GM12878 (cell line): ENCODE measurements at regions not wholly inside any gene's neighbourhood (a gene's known extent, or its start where the extent isn't known, plus 50 kb on each side); places are given as distances from the start of the nearest gene placed in this dataset.

Source experiments
- ATAC-seq: fragments of 200-7000 bp; cut with Tn5 transposase; 3 replicates; pipeline ENCODE4 v1.9.1; 2020; ENCODE audit warnings: mild to moderate bottlenecking, moderate library complexity
- BruUV-seq: library from RNA; stranded (reverse); fragments of 400-500 nt; replicated peaks from 2 replicates; lab custom pipeline; 2021; lab: Mats Ljungman, UMichigan
- CTCF ChIA-PET: fragments of 300-600 bp; sonication (Branson Sonifier 250); formaldehyde crosslinking; extraction: SDS; loops from one replicate; lab custom pipeline; 2021; ENCODE audit warnings: inconsistent platforms; lab: Yijun Ruan, JAX
- POLR2A ChIA-PET: fragments of 350-600 bp; formaldehyde crosslinking; extraction: SDS; loops from one replicate; lab custom pipeline; 2021; ENCODE audit warnings: inconsistent platforms; lab: Charles Lee
- RAD21 ChIA-PET: fragments of 300-600 bp; sonication (Branson Sonifier 250); formaldehyde crosslinking; loops from one replicate; lab custom pipeline; 2023; ENCODE audit warnings: antibody characterized with exemption; ENCODE audit not compliant: unreplicated experiment; lab: Charles Lee
- SMC1A ChIA-PET: fragments of 300-600 bp; sonication (Branson Sonifier 250); formaldehyde crosslinking; loops from one replicate; lab custom pipeline; 2023; ENCODE audit not compliant: unreplicated experiment, uncharacterized antibody; lab: Charles Lee
- DNase-seq: peaks from one replicate; pipeline ENCODE4 v3.0.0-alpha.2; 2011; ENCODE audit warnings: low read depth, low spot score
- FAIRE-seq: peaks from 3 replicates; lab custom pipeline; 2011; peaks lifted over from hg19 to GRCh38; lab: Jason Lieb, UNC
- H2AFZ ChIP-seq: 2 replicates; pipeline ENCODE4 v1.6.0; 2011; ENCODE audit warnings: low read depth, low read length, control low read depth; ENCODE audit not compliant: control insufficient read depth
- H3K27ac ChIP-seq: 2 replicates; pipeline ENCODE4 v1.5.1; 2011; ENCODE audit warnings: control low read depth; ENCODE audit not compliant: control insufficient read depth, insufficient read depth
- H3K27me3 ChIP-seq, 2 experiments: replicated peaks in 1 of 2; 2 replicates each; pipeline versions ENCODE4 v1.6.0 to v1.6.1; 2011; ENCODE audit warnings: low read length in 1 of 2; ENCODE audit not compliant: control insufficient read depth in 2 of 2, insufficient read depth in 2 of 2
- H3K36me3 ChIP-seq, 2 experiments: 2 replicates each; pipeline ENCODE4 v1.5.1; 2011; ENCODE audit warnings: low read length in 1 of 2; ENCODE audit not compliant: control insufficient read depth in 2 of 2, insufficient read depth in 2 of 2
- H3K4me1 ChIP-seq: 2 replicates; pipeline ENCODE4 v1.6.1; 2011; ENCODE audit warnings: mild to moderate bottlenecking, low read length, moderate library complexity, mixed read lengths; ENCODE audit not compliant: control insufficient read depth, insufficient read depth
- H3K4me2 ChIP-seq: 2 replicates; pipeline ENCODE4 v1.6.0; 2011; ENCODE audit warnings: control low read depth; ENCODE audit not compliant: control insufficient read depth, insufficient read depth
- H3K4me3 ChIP-seq: fragments of 200-600 bp; sonication (generic); 2 replicates; pipeline ENCODE4 v1.5.1; 2016
- H3K79me2 ChIP-seq: 2 replicates; pipeline ENCODE4 v1.6.0; 2011; ENCODE audit warnings: low read length; ENCODE audit not compliant: control insufficient read depth, insufficient read depth
- H3K9ac ChIP-seq: 2 replicates; pipeline ENCODE4 v1.8.0; 2011; ENCODE audit warnings: low read length, control low read depth, mixed read lengths; ENCODE audit not compliant: control insufficient read depth, insufficient read depth
- H3K9me3 ChIP-seq: replicated peaks from 3 replicates; pipeline ENCODE4 v1.5.1; 2011; ENCODE audit warnings: mild to moderate bottlenecking, low read length; ENCODE audit not compliant: control insufficient read depth, insufficient read depth
- H4K20me1 ChIP-seq: 2 replicates; pipeline ENCODE4 v1.6.0; 2011; ENCODE audit not compliant: control insufficient read depth, insufficient read depth
- CEBPB ChIP-seq, 2 experiments: fragments of 150-350 bp in 1 of 2; IDR thresholded peaks; 2 replicates each; pipeline ENCODE4 v1.6.1; 2012 to 2014; ENCODE audit warnings: low read depth in 2 of 2, low read length in 2 of 2, borderline replicate concordance in 1 of 2, inconsistent platforms in 1 of 2
- EGR1 ChIP-seq, 2 experiments: IDR thresholded peaks; 1 replicate in 1 of 2; 2 replicates in 1 of 2; pipeline ENCODE4 v1.6.1; 2011 to 2012; ENCODE audit warnings: low read depth in 2 of 2, low read length in 2 of 2, borderline replicate concordance in 1 of 2, mild to moderate bottlenecking in 1 of 2, moderate library complexity in 1 of 2
- ETV6 ChIP-seq, 2 experiments: fragments of 450-650 bp in 1 of 2; IDR thresholded peaks in 1 of 2; conservative IDR thresholded peaks in 1 of 2; 2 replicates each; pipeline ENCODE4 v1.6.1; 2014; ENCODE audit warnings: antibody characterized with exemption in 1 of 2, borderline replicate concordance in 1 of 2, low read depth in 1 of 2, mild to moderate bottlenecking in 1 of 2, moderate library complexity in 1 of 2
- FOS ChIP-seq: IDR thresholded peaks from 3 replicates; pipeline ENCODE4 v1.6.1; 2011; ENCODE audit warnings: borderline replicate concordance; ENCODE audit not compliant: insufficient read length; ENCODE audit errors: extremely low read depth
- GATAD2B ChIP-seq: fragments of 450-650 bp; conservative IDR thresholded peaks from 2 replicates; pipeline ENCODE4 v1.6.1; 2017; ENCODE audit warnings: low read depth, mild to moderate bottlenecking, moderate library complexity
- NBN ChIP-seq: fragments of 450-650 bp; IDR thresholded peaks from 2 replicates; pipeline ENCODE4 v1.6.1; 2016
- TARDBP ChIP-seq: IDR thresholded peaks from 2 replicates; pipeline ENCODE4 v1.6.1; 2016; ENCODE audit warnings: borderline replicate concordance
- TCF7 ChIP-seq: IDR thresholded peaks from 2 replicates; pipeline ENCODE4 v1.6.1; 2014; ENCODE audit warnings: antibody characterized with exemption, borderline replicate concordance
- WRNIP1 ChIP-seq: IDR thresholded peaks from 2 replicates; pipeline ENCODE4 v1.6.1; 2011; ENCODE audit warnings: low read depth, low read length, improper control_type of control experiment, borderline replicate concordance
- ZNF24 ChIP-seq: fragments of 450-650 bp; IDR thresholded peaks from 2 replicates; pipeline ENCODE4 v1.6.1; 2017; ENCODE audit warnings: antibody characterized with exemption, mild to moderate bottlenecking
- WGBS: methylation state at CpG from one replicate; pipeline ENCODE4 v1.1.6; 2016; ENCODE audit warnings: low lambda C conversion rate; ENCODE audit not compliant: insufficient replicate concordance, insufficient coverage; ENCODE audit errors: missing lambda C conversion rate; 5-methylcytosine and 5-hydroxymethylcytosine counted together
- in situ Hi-C: fragments of 300-500 bp; cut with MboI; formaldehyde crosslinking; loops from 9 replicates; pipeline ENCODE4 v1.14.3; 2018; ENCODE audit warnings: mixed read lengths
- intact Hi-C: fragments of 100-400 bp; cut with micrococcal nuclease; formaldehyde crosslinking; loops from one replicate; pipeline ENCODE4 v1.14.2; 2022; ENCODE audit not compliant: unreplicated experiment
- TF ChIP-seq, protein P1 (sequence below): IDR thresholded peaks from 2 replicates; pipeline ENCODE4 v1.6.1; 2012; ENCODE audit warnings: low read depth, low read length, improper control_type of control experiment
- TF ChIP-seq, protein P2 (sequence below): fragments of 450-650 bp; IDR thresholded peaks from 2 replicates; pipeline ENCODE4 v1.6.1; 2017; ENCODE audit warnings: mild to moderate bottlenecking, low read depth, inconsistent platforms; ENCODE audit not compliant: poor library complexity, severe bottlenecking
- TF ChIP-seq, protein P3 (sequence below): IDR thresholded peaks from 2 replicates; pipeline ENCODE4 v1.6.1; 2012; ENCODE audit warnings: low read length, inconsistent platforms
- TF ChIP-seq, protein P4 (sequence below): fragments of 450-650 bp; IDR thresholded peaks from 2 replicates; pipeline ENCODE4 v1.6.1; 2017; ENCODE audit warnings: mild to moderate bottlenecking, moderate library complexity

DNA sequence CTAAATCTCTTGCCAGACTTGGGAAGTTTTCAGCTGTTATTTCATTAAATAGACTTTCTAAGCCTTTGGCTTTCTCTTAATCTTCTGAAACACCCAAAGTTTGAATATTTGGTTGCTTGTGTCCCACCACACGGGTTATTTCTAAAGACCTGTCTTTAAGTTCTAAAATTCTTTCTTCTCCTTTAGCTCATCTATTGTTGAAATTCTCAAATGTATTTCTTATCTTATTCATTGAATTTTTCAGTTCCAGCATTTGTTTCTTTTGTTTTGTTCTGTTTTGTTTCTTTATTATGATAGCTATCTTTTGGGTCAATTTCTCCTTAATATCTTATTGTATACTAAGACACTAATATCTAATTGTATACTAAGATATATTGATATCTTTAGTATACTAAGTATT lies 97.0 kb downstream of the ARRDC4 start:
- ATAC-seq: no peak
- H3K4me1 ChIP-seq: no peaks in the 10 kb centered on the region
- no peak overlapping the region for H2AFZ ChIP-seq
- in situ Hi-C loops (no loop called here), intact Hi-C loops (no loop called here)
- no peaks in the 10 kb centered on the region for H3K27me3 ChIP-seq
- no TSS peak for BruUV-seq
- H3K9ac ChIP-seq: no peak overlapping the region
- no peak for FAIRE-seq
- SMC1A ChIA-PET: no interaction called here
- H3K9me3 ChIP-seq: no peaks in the 10 kb centered on the region
- H3K36me3 ChIP-seq: no peaks in the 10 kb centered on the region
- H3K4me3 ChIP-seq: no peak overlapping the region
- H4K20me1 ChIP-seq: no peaks in the 10 kb centered on the region
- H3K79me2 ChIP-seq: no peaks in the 10 kb centered on the region
- WGBS: 38% methylated on average over 1 of the region's 1 CpG
- H3K27ac ChIP-seq: no peak overlapping the region
- no peak overlapping the region for H3K4me2 ChIP-seq
- RAD21 ChIA-PET: no interaction called here
- DNase-seq: no peak
- CTCF ChIA-PET: no interaction called here
- POLR2A ChIA-PET: no interaction called here
- TF ChIP-seq GATAD2B (no peak), TARDBP (no peak), WRNIP1 (no peak), EGR1 (IDR thresholded peaks at IDR 0.05; ENCODE audit: borderline replicate concordance in 1 of 2, low read depth in 2 of 2, low read length in 2 of 2) (no peak), NBN (no peak), FOS (no peak), ZNF24 (no peak), TCF7 (no peak), CEBPB (IDR thresholded peaks at IDR 0.05; ENCODE audit: borderline replicate concordance in 1 of 2, low read depth in 2 of 2, low read length in 2 of 2) (no peak), ETV6 (conservative IDR thresholded peaks at IDR 0.05 in 1 of 2, IDR thresholded peaks at IDR 0.05 in 1 of 2; ENCODE audit: borderline replicate concordance in 1 of 2, low read depth in 1 of 2) (no peak)
- TF ChIP-seq, protein P1, sequence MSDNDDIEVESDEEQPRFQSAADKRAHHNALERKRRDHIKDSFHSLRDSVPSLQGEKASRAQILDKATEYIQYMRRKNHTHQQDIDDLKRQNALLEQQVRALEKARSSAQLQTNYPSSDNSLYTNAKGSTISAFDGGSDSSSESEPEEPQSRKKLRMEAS: no peak
- TF ChIP-seq, protein P2, sequence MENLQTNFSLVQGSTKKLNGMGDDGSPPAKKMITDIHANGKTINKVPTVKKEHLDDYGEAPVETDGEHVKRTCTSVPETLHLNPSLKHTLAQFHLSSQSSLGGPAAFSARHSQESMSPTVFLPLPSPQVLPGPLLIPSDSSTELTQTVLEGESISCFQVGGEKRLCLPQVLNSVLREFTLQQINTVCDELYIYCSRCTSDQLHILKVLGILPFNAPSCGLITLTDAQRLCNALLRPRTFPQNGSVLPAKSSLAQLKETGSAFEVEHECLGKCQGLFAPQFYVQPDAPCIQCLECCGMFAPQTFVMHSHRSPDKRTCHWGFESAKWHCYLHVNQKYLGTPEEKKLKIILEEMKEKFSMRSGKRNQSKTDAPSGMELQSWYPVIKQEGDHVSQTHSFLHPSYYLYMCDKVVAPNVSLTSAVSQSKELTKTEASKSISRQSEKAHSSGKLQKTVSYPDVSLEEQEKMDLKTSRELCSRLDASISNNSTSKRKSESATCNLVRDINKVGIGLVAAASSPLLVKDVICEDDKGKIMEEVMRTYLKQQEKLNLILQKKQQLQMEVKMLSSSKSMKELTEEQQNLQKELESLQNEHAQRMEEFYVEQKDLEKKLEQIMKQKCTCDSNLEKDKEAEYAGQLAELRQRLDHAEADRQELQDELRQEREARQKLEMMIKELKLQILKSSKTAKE: no peak
- TF ChIP-seq, protein P3, sequence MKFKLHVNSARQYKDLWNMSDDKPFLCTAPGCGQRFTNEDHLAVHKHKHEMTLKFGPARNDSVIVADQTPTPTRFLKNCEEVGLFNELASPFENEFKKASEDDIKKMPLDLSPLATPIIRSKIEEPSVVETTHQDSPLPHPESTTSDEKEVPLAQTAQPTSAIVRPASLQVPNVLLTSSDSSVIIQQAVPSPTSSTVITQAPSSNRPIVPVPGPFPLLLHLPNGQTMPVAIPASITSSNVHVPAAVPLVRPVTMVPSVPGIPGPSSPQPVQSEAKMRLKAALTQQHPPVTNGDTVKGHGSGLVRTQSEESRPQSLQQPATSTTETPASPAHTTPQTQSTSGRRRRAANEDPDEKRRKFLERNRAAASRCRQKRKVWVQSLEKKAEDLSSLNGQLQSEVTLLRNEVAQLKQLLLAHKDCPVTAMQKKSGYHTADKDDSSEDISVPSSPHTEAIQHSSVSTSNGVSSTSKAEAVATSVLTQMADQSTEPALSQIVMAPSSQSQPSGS: no peak
- TF ChIP-seq, protein P4, sequence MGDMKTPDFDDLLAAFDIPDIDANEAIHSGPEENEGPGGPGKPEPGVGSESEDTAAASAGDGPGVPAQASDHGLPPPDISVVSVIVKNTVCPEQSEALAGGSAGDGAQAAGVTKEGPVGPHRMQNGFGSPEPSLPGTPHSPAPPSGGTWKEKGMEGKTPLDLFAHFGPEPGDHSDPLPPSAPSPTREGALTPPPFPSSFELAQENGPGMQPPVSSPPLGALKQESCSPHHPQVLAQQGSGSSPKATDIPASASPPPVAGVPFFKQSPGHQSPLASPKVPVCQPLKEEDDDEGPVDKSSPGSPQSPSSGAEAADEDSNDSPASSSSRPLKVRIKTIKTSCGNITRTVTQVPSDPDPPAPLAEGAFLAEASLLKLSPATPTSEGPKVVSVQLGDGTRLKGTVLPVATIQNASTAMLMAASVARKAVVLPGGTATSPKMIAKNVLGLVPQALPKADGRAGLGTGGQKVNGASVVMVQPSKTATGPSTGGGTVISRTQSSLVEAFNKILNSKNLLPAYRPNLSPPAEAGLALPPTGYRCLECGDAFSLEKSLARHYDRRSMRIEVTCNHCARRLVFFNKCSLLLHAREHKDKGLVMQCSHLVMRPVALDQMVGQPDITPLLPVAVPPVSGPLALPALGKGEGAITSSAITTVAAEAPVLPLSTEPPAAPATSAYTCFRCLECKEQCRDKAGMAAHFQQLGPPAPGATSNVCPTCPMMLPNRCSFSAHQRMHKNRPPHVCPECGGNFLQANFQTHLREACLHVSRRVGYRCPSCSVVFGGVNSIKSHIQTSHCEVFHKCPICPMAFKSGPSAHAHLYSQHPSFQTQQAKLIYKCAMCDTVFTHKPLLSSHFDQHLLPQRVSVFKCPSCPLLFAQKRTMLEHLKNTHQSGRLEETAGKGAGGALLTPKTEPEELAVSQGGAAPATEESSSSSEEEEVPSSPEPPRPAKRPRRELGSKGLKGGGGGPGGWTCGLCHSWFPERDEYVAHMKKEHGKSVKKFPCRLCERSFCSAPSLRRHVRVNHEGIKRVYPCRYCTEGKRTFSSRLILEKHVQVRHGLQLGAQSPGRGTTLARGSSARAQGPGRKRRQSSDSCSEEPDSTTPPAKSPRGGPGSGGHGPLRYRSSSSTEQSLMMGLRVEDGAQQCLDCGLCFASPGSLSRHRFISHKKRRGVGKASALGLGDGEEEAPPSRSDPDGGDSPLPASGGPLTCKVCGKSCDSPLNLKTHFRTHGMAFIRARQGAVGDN: no peak
